Activated CD4-positive, CD25-positive, alpha-beta regulatory T cell treated with anti-CD3 and anti-CD28 coated beads, Interleukin-2, amount 50 U/mL, for 16 hours (primary cell): ENCODE measurements at regions not wholly inside any gene's neighbourhood (a gene's known extent, or its start where the extent isn't known, plus 50 kb on each side); places are given as distances from the start of the nearest gene placed in this dataset.
"Not testable (repeated sequence)": the region's sequence is repeated elsewhere in the genome, so short reads cannot be mapped to it uniquely, and the experiment has no call there.

Experiments
- DNase-seq: peaks from one replicate; pipeline ENCODE4 v3.0.0-alpha.2; 2020; ENCODE audit warnings: low read depth, low spot score

DNA sequence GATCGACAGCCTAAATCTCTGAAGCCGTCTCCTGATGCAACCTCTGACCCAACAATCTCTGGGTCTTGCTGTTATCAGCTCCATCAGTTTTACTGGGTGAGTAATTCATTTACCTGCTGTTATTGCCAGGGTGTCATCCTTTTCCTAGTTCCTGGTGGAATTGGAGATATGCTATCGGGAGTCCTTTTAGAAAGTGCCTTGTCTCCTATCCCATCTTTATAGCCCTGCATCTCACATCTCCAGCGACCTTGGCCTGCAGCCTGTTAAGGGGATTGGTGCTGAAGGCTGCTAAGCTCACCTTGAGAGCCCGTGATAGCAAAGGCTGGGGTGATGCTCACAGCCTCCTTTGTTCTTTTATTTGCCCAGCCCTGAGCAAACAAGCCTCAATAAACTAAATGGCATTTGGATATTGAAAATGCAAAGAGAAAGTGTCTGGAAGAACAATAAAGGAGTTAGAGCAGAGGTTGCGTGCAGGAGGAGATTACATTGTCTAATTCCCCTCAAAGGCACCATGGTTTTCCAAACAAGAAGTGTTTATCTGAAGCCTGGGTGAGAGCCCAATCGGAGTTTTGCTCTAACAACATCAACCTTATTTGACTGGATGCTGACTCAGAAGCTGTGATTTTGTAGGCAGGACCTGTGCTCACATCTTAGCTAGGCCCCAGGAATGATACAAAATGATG lies 101.8 kb downstream of the RPLP1 start:
- DNase-seq: no peak

DNA sequence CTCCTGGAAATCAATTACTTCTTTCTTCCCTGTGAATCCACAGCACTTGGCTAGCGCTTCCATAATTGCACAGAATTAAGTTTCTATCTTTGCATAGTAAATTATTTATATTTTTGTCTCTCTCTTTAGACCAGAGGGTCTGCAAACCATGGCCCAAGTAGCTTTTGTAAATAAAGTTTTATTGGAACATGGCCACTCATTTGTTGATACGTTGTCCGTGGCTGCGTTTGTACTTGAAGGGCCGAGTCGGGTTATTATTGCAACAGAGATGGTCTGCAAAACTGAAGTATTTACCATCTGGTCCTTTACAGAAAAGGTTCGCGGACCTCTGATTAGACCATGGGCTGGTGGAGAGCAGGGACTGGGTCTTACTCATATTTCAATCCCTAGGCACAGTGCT lies 102.5 kb downstream of the RPLP1 start:
- DNase-seq: no peak

DNA sequence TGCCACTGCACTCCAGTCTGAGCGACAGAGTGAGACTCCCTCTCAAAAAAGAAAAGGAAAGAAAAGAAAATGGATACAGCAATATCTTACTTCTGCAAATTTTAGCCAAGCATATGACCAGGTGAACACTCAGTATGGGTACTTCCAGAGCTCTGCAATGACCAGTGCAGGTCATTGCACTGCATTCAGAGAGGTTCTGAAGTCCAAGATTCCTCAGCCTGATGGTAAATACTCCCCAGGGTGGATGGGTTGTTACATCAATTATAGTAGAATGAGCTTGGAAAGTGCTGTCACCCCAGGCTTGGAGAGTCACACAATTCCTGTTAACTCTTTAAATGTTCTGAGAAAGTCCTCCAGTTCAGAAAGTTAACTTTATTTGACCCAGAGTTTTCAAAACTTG lies 103.7 kb downstream of the RPLP1 start:
- no peak for DNase-seq

DNA sequence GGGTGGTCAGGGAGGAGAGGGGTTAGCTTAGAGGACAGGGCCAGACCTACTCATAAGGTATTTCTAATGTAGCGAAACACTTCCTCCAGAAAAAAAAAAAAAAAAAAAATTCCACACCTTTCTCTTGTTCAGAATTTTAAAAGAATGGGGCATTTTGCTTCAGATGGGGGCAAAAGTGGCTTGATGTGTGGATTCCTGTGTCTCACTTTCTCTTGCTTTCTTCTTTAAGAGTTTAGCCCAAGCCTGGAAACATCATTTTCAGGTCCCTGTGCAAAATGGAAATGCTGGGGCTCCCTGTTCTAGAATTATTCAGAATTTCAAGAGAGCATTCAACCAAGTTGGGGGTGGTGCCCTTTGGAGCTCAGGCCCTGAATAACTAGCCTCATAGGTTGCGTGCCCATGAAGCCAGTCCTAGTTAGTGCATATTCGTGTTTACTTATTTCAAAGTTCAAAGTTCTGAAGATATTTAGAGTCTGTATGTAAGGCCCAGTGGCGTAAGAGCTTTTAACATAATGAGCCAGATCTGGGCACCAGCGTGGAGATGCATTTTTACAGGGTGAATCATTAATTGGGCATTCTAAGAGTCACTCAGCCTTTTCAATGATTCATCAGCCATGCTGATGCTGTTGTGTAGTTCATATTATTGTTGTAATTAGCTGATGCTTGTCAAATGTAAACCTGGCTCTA lies 104.5 kb downstream of the RPLP1 start:
- no peak for DNase-seq

DNA sequence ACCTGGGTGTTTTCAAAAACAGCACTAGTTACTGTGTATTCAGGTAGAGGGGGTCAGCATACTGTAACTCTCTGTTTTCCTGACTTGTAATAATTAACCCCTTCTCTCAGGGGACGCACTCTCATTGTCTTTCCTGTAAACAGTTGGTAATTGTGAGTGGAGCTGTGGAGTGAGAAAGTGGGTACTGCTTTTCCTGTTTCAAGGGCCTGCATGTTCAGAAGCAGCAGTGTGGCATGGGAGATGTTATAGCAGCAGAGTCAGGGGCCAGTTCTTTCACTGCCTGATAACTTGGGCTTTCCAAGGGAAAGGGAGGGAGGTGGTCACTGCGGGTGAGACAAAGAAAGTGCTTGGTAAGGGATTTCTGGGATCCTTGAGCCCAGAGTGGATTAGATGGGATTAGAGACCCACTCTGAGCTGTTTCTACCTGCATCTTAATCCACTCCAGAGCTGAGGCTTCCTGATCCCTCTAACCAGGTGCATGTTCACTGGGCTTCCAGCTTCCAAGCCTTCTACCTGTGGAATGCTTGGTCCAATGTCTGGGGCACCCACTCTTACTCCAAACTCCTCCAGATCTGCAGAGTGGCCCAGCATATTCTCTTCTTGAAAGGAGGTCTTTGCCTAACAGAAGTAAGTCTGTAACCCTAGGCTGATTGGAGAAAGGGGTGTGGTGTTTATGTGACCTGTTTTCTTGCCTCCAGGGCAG lies 105.2 kb downstream of the RPLP1 start:
- no peak for DNase-seq

DNA sequence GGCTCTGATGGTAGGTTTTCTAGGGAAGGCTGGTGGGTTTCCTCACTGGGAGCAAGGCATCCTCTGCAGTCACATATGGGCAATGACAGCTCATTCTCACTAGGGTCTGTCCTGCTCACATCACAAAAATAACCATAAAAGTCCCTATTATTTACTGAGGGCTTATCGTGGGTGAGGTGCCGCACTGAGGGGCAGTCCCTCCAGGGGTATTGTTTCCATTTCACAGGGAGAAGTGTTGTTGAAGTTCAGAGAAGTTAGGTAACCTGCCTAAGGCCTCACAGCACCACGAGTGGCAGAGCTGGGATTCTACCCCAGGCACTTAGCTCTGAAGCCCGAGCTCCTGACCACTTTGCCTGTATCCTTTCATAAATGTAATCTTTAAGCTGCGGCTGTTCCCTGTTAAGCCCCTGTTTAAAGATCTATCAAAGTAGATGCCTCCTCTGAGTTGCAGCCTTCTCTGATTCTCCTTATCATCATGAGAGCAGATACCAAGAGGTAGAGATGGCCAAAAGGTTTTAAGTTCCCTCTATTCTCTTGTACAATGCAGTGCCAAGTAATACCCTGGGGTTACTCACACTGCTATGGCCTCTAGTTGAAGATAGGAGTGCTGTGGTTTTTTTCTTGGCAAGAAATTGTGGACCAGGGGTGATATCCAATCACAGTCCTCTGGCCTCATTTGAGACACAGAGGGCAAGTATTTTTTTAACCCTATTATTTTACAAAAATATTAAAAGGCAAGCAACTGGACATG lies 107.0 kb downstream of the RPLP1 start:
- DNase-seq: no peak

DNA sequence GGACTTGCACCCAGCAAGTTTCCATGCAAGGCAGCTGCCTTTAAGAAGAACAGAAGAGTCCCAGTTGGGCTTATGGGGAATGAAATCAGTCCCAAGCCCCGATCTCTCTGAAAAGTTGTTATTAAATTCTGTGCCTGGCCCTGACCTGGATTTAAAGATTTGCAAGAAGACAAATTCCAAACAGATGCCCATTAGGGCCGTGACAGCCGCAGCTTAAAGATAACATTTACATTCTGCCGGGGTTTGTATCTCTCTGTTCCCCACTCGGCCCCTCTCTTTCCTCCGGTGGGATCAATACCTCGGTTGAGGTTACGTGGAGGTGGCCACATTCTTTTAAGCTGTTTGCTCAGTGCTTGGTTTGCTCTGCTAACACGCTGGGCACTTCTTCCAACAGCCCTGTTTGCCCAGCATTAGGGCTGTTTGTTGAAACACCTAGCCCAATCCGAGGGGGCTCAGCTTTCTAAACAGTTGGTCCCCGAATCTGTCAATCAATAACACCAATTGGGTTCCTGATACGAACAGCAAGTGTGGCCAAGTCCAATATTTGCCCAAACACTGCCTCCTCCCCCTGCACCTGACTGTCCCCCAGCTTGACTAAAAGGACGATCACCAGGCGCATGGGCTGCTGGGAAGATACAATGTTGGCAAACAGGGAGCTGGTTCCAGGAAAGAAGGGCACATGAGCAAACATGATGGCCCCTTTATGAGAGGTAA lies 108.6 kb downstream of the RPLP1 start:
- DNase-seq: no peak

DNA sequence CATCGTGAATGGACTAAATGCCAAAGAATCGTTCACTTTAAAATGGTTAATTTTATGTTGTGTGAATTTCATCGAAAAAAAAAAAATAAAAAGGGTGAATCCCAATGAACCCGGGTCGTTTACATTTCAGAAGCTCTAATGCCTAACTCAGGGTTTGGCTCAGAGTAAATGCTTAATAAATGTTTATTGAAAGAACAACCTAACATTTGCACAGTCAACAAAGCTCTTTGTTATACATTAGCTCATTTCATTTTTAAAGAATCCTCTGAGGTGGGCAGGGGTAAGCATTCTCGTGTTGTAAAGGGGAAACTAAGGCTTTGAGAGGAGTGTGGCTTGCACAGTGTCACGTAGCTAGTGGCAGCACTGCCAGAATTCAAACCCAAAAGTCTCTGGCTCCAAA lies 109.5 kb downstream of the RPLP1 start:
- no peak for DNase-seq

DNA sequence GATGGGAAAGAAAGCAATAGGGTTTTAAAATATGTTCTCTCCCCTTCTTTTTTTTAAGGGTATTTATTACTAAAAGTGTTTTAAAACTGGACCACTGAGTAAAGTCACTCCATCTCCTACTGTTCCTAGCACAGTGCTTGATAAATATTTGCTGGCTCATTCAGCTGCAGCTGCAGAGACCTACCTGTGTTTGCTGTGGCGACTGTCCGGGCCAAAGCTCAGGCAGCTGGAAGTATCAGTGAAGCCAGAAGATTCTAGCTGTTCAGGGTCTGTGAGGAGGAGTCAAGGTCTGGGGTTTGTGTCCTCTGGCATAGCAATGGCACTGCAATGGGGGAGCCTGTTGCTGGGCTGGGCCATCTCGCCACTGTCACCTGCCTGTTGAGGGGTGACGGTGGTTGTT lies 109.9 kb downstream of the RPLP1 start:
- no peak for DNase-seq

DNA sequence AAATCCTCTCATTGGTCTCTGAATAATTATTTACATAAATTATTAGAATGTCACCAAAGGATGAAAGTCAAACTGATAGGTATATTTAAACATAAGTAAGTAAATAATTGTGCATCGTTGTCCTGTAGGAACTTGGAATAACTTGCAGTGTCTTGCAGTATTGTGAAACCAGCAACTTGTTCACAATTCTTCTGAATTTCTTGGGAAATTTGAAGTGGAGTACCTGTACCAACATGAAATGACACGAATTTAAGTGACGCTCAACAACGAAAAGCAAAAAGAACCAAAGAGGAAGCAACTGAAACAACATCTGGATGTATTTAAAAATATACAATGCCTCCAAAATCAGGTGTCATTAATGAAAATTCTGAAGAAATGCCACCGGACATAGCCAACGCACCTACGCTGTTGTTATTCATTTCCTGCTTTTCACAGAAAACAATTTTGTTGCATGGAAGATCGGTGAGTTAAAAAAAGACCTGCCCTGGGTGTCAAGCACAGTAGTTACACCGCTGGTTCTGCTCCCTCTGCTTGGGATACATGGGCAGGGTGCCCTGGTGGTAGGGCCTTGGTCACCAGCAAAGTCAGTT lies 112.5 kb downstream of the RPLP1 start:
- DNase-seq: no peak

DNA sequence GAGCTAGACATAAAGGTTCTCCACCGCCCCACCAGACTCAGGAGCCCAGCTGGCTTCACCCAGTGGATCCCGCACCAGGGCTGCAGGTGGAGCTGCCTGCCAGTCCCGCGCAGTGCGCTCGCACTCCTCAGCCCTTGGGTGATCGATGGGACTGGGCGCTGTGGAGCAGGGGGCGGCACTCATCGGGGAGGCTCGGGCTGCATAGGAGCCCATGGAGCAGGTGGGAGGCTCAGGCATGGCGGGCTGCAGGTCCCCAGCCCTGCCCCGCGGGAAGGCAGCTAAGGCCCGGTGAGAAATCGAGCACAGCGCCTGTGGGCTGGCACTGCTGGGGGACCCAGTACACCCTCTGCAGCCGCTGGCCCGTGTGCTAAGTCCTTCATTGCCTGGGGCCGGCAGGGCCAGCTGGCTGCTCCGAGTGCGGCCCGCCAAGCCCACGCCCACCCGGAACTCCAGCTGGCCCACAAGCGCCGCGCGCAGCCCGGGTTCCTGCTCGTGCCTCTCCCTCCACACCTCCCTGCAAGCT lies 114.7 kb downstream of the RPLP1 start:
- not testable (repeated sequence) for DNase-seq

DNA sequence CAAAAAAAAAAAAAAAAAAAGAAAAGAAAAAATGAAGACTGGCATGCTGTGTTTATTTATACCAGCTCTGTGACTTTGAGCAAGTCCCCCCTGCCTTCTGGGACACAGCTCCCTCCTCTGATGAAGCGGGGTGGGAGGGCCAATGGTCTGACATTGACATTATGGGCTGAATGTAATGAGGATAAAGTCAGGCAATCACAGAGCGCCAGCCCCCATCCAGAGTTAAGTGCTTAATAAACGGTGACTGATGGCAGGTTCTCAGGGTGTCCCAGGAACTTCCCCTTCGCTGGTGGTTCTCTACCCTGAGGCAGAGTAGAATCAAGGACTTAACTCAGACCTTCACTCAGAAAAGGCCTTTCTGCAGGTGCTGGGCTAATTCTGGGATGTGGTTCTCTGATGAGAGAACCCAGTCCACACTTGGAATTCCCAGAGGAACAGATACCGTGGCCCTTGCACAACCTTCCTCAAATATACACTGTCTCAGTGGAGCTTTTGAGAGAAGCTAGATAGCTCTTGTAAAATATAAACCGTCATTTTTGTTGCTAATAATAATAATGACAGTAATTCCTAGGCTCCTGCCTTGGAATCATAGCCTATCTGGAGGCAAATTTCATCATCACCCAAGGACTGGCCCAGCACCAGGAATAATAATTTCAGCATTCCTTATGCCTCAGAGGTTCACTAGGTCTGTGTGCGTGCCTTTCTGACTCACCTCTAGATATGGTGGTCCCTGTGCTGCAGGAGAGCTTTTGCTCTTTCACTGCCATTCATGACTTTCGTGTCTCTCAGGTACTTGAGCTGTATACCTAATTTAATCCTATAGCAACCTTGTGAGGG lies 115.8 kb downstream of the RPLP1 start:
- DNase-seq: no peak

DNA sequence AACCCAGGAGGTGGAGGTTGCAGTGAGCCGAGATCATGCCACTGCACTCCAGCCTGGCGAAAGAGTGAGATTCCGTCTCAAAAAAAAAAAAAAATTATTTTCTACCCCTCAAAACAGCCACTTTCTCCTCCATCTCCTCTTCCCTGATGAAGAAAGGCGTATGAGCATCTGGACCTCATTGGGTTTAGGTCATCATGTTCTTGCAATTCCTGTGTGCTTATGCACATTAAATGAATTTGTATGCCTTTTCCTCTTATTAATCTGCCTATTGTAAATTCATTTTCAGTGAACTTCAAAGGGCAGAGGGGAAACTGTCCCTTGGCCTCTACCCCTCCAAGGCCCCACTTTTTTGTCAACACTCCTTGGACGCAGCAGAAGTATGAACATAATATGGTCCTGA lies 117.8 kb downstream of the RPLP1 start:
- no peak for DNase-seq

DNA sequence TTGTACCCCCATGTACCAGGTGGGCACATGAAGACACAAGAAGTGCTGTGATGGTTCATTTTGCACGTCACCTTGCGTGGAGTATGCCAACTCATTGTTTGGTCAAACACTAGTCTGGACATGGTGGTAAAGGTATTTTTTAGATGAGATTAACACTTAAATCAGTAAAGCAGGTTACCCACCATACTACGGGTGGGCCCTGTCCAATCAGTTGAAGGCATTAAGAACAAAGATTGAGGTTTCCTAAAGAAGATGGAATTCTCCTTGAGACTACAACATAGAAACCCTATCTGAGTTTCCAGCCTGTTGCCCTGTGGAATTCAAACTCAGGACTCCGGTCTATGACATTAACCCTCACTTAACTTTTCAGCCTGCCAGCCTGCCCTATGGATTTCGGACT lies 118.4 kb downstream of the RPLP1 start:
- DNase-seq: no peak

DNA sequence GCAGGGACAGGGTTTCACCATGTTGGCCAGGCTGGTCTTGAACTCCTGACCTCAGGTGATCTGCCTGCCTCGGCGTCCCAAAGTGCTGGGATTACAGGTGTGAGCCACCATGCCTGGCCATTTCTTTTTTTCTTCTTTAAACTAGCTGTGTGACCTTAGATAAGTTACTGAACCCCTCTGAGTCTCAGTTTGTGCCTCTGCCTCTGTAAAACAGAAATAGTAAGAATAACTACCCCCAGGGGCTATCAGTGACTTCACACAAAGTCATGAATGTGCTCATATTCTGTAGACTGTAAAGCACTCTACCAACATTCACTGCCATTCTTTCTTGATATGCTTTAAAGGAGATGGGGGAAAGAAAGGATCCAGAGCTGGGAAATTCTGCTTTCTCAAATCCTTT lies 120.7 kb downstream of the RPLP1 start:
- not testable (repeated sequence) for DNase-seq

DNA sequence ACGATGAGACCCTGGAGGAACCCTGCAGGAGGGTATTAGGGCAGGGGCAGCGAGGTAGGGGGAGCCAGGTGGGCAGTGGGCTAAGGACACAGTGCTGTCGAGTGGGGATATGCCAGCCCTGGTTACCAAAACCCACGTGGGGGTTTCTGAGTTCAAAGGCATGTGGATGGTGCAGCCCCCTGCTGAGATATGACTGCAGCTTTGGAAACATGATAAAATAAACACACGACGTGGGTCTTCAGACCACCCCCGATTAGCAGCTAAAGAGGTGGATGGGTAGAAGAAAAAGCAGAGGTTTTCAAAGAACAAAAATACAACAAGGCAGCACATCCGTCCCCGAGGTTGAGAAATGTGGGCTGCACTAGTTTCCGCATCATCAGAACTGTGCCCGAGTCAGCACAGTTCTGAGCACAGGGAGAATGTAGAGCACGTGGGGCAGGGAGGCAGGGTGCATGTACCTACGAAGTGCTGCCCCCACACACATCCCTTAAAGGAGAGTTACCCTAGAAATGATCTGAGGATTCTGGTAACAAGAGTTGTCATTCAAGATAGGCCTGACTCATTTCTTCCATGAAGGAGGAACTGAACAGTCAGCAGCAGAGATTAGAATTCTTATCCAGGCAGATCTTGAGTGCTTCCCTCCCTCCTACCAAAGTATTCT lies 121.3 kb downstream of the RPLP1 start:
- no peak for DNase-seq

DNA sequence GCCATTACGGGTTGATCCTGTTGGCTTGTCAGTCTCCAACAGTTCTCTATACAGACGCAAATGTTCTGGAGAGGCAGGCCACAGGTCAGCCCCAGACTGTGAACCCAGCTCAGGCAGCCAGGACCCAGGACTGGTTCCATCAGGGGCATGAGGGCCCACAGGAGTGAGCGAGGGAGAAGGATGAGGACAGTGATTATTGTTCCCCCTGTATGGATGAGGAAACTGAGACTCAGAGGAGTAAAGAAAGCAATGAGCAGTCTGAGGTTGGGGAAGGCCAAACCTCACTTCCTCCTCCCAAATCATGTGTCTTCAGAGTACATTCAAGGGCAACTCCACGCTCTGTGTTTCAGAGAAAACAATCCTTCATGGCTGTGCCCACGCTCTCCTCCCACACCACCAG lies 121.9 kb downstream of the RPLP1 start:
- no peak for DNase-seq

DNA sequence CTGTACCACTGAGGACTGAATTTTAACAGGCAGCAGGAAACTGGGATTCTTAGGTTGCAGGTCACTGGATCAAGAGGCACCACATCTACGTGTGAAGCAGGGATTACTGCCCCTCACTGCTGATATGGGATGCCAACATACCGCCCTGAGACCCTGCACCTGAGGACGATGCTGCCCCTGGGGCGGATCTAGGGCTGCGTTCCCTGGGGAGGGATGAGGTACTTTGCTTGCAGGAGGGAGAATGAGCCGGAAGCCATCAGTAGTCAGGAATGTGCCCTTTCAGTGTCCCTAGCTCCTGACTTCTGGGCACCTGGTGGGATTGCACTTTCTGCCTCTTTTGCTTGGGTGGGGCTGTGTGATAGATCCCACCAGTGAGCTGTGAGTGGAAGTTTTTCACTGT lies 122.8 kb downstream of the RPLP1 start:
- no peak for DNase-seq

DNA sequence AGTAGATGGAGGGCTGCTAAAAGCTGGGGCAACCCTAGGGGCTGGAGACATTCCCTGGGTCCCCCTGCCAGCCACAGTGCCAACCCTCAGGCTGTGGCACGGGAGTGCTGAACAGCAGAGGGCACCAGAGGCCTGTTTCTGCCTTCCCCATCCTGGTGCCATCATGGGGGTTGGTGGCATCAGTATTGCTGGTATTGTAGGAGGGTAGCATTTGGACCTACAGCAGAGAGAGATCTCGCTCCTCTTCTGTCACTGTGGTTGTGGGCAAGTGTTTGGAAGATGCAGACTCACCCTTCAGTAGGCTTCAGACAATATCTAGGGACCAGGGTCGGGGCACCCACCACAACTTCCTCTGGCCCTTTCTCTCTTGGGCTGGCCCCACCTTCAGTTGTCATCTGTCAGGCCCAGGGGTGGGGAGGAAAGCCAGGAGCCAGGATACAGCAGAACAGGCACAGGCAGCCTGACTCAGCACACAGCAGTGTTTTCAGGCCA lies 123.5 kb downstream of the RPLP1 start:
- peak; percentile 22 for DNase-seq
